OCI-LY7 (cell line): ENCODE measurements at regions not wholly inside any gene's neighbourhood (a gene's known extent, or its start where the extent isn't known, plus 50 kb on each side); places are given as distances from the start of the nearest gene placed in this dataset.

Experiments
- BruUV-seq: library from RNA; stranded (reverse); fragments of 400-500 nt; replicated peaks from 2 replicates; lab custom pipeline; 2021; lab: Mats Ljungman, UMichigan
- CTCF ChIA-PET: fragments of 300-600 bp; sonication (Branson Sonifier 250); formaldehyde crosslinking; loops from one replicate; lab custom pipeline; 2022; ENCODE audit warnings: antibody characterized with exemption; ENCODE audit not compliant: unreplicated experiment; lab: Charles Lee
- POLR2A ChIA-PET: fragments of 300-600 bp; sonication (Branson Sonifier 250); formaldehyde crosslinking; loops from one replicate; lab custom pipeline; 2022; ENCODE audit warnings: antibody characterized with exemption; lab: Charles Lee
- DNase-seq: peaks from one replicate; pipeline ENCODE4 v3.0.0-alpha.2; 2015; ENCODE audit warnings: low spot score
- H2AFZ ChIP-seq: fragments of 200-600 bp; sonication (generic), shearing (Covaris generic); 2 replicates; pipeline ENCODE4 v1.6.1; 2014; ENCODE audit warnings: mild to moderate bottlenecking, antibody characterized with exemption, low read length, moderate library complexity
- H3K27ac ChIP-seq: fragments of 200-600 bp; sonication (generic); 2 replicates; pipeline ENCODE4 v1.5.1; 2014; ENCODE audit warnings: mixed run types, low read depth, mild to moderate bottlenecking, moderate library complexity, low read length, inconsistent platforms; ENCODE audit not compliant: poor library complexity, severe bottlenecking
- H3K36me3 ChIP-seq: fragments of 200-600 bp; sonication (generic); 2 replicates; pipeline ENCODE4 v1.6.1; 2014; ENCODE audit warnings: mild to moderate bottlenecking, antibody characterized with exemption, low read length, moderate library complexity, mixed read lengths; ENCODE audit not compliant: insufficient read depth
- H3K4me1 ChIP-seq: fragments of 200-600 bp; sonication (generic); 2 replicates; pipeline ENCODE4 v1.5.1; 2014; ENCODE audit warnings: mild to moderate bottlenecking, low read length; ENCODE audit not compliant: insufficient read depth, poor library complexity, severe bottlenecking
- H3K4me2 ChIP-seq: fragments of 200-600 bp; sonication (generic); 2 replicates; pipeline ENCODE4 v1.6.1; 2014; ENCODE audit warnings: mild to moderate bottlenecking, low read length
- H3K4me3 ChIP-seq: fragments of 200-600 bp; sonication (generic); 2 replicates; pipeline ENCODE4 v1.5.1; 2014; ENCODE audit warnings: mild to moderate bottlenecking, low read depth, low read length; ENCODE audit not compliant: poor library complexity, severe bottlenecking
- H3K79me2 ChIP-seq: fragments of 200-600 bp; sonication (generic); 2 replicates; pipeline ENCODE4 v1.6.1; 2016; ENCODE audit warnings: low read depth, mild to moderate bottlenecking, low read length, moderate library complexity, mixed read lengths; ENCODE audit not compliant: insufficient read depth
- H3K9me2 ChIP-seq: fragments of 200-600 bp; sonication (generic); 2 replicates; pipeline ENCODE4 v1.6.1; 2016; ENCODE audit warnings: mild to moderate bottlenecking, low read length, mixed read lengths; ENCODE audit not compliant: insufficient read depth
- H3K9me3 ChIP-seq: fragments of 200-600 bp; sonication (generic); 2 replicates; pipeline ENCODE4 v1.6.1; 2014; ENCODE audit warnings: mild to moderate bottlenecking, mixed run types, low read length, mixed read lengths
- H4K20me1 ChIP-seq: fragments of 200-600 bp; sonication (generic); 2 replicates; pipeline ENCODE4 v1.6.1; 2014; ENCODE audit warnings: mild to moderate bottlenecking, antibody characterized with exemption, low read length, moderate library complexity, mixed read lengths; ENCODE audit not compliant: insufficient read depth
- EZH2phosphoT487 ChIP-seq: fragments of 200-600 bp; sonication (generic); IDR thresholded peaks from 2 replicates; pipeline ENCODE4 v1.6.1; 2018; ENCODE audit warnings: low read depth, borderline replicate concordance, mild to moderate bottlenecking, mixed run types, antibody characterized with exemption, low read length, moderate library complexity, mixed read lengths
- intact Hi-C: fragments of 100-400 bp; cut with micrococcal nuclease; formaldehyde crosslinking; loops from one replicate; pipeline ENCODE4 v1.10.0; 2022; ENCODE audit not compliant: unreplicated experiment
- TF ChIP-seq, protein P1 (sequence below): fragments of 200-600 bp; sonication (generic); conservative IDR thresholded peaks from 2 replicates; pipeline ENCODE4 v1.5.1; 2014; ENCODE audit warnings: mild to moderate bottlenecking, antibody characterized with exemption, low read length, moderate library complexity, mixed read lengths

DNA sequence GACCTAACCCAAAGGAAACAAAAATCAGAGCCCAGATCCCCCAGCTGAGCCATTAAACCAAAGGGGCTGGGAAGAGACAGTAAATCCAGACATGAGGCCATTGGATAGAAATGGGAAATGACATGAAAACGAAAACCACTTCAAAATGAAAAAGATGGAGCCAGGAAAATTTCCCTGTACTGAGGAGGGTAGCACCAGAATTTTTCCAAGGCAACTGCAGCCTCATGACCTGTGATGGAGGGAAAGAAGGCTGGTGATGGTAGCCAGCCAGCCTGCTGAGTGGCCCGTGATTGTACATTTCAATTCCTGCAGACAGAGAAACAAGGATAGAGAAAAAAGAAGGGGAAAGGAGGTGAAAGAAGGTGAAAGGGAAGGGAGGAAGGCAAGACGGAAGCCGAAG, 268.4 kb upstream of the PLET1 start:
- Histone ChIP-seq H3K9me3 (no peaks in the 10 kb centered on the region), H3K27ac (no peak overlapping the region), H3K4me1 (no peaks in the 10 kb centered on the region), H3K36me3 (no peaks in the 10 kb centered on the region), H3K9me2 (no peaks in the 10 kb centered on the region), H4K20me1 (no peaks in the 10 kb centered on the region), H3K4me2 (no peak overlapping the region), H3K79me2 (no peaks in the 10 kb centered on the region), H3K4me3 (no peak overlapping the region), H2AFZ (no peak overlapping the region)
- TF ChIP-seq, protein P1, sequence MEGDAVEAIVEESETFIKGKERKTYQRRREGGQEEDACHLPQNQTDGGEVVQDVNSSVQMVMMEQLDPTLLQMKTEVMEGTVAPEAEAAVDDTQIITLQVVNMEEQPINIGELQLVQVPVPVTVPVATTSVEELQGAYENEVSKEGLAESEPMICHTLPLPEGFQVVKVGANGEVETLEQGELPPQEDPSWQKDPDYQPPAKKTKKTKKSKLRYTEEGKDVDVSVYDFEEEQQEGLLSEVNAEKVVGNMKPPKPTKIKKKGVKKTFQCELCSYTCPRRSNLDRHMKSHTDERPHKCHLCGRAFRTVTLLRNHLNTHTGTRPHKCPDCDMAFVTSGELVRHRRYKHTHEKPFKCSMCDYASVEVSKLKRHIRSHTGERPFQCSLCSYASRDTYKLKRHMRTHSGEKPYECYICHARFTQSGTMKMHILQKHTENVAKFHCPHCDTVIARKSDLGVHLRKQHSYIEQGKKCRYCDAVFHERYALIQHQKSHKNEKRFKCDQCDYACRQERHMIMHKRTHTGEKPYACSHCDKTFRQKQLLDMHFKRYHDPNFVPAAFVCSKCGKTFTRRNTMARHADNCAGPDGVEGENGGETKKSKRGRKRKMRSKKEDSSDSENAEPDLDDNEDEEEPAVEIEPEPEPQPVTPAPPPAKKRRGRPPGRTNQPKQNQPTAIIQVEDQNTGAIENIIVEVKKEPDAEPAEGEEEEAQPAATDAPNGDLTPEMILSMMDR: no peak
- TF ChIP-seq EZH2phosphoT487: no peak
- ChIA-PET POLR2A (interaction anchor here (0.7 kb wide), 1 partner anchor 404 kb away, joined by 3 read pairs; no protein-coding TSS in a partner anchor), CTCF (no interaction called here)
- intact Hi-C loops: no loop called here
- no TSS peak for BruUV-seq
- DNase-seq: no peak

DNA sequence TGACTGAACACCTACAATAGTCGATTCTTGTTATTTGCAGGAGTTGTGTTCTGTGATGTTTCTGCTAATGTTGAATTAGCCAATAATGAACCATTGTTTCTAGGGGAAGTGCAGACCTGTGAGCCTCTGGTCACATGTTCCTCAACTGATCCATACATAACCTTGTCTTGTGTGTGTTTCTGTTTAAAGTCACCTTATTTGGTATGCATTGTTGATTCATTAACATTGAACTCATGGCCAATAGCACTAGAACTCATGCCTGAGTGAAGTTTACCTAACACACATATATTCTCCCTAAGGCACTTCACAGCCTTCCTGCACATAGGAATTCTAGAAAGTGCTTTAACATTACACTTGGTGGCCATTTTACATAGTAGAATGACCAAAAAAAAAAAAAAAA, 271.8 kb upstream of the PLET1 start:
- Histone ChIP-seq H3K9me2 (no peaks in the 10 kb centered on the region), H3K4me1 (no peaks in the 10 kb centered on the region), H3K79me2 (no peaks in the 10 kb centered on the region), H3K36me3 (no peaks in the 10 kb centered on the region), H3K9me3 (no peaks in the 10 kb centered on the region), H3K4me3 (no peak overlapping the region), H2AFZ (no peak overlapping the region), H3K4me2 (no peak overlapping the region), H4K20me1 (no peaks in the 10 kb centered on the region), H3K27ac (no peak overlapping the region)
- intact Hi-C loops: no loop called here
- no peak for TF ChIP-seq EZH2phosphoT487
- TF ChIP-seq, protein P1: no peak
- ChIA-PET CTCF (no interaction called here), POLR2A (no interaction called here)
- no TSS peak for BruUV-seq
- DNase-seq: no peak

DNA sequence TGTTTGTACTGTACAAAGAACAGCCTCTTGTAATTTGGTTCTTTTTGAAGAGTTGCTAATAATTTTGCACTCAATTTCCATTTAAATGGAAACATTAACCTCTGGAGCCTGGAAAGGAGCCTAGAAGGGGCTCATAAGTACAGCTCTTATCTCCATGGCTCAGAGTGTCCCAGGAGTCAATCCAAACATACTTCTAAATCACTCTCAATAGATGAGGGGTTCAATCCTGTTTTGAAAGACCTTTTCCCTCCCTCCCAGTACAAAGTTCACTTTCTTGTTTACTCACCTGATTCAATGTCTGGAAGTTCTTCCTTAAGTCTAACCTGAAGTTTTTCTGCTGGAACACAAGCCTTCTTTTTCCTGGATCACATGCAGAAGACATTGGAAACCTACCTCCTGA, 273.0 kb upstream of the PLET1 start:
- Histone ChIP-seq H3K36me3 (no peaks in the 10 kb centered on the region), H3K79me2 (no peaks in the 10 kb centered on the region), H3K9me3 (no peaks in the 10 kb centered on the region), H2AFZ (no peak overlapping the region), H3K9me2 (no peaks in the 10 kb centered on the region), H3K27ac (no peak overlapping the region), H3K4me2 (no peak overlapping the region), H3K4me3 (no peak overlapping the region), H3K4me1 (no peaks in the 10 kb centered on the region), H4K20me1 (no peaks in the 10 kb centered on the region)
- DNase-seq: no peak
- ChIA-PET POLR2A (no interaction called here), CTCF (no interaction called here)
- intact Hi-C loops: no loop called here
- no TSS peak for BruUV-seq
- TF ChIP-seq EZH2phosphoT487: no peak
